Panc1 (cell line): ENCODE measurements at regions not wholly inside any gene's neighbourhood (a gene's known extent, or its start where the extent isn't known, plus 50 kb on each side); places are given as distances from the start of the nearest gene placed in this dataset.

Source experiments
- ATAC-seq: fragments of 200-7000 bp; cut with Tn5 transposase; 2 replicates; pipeline ENCODE4 v1.9.1; 2020; ENCODE audit warnings: mild to moderate bottlenecking, moderate library complexity
- BruUV-seq: library from RNA; stranded (reverse); fragments of 400-500 nt; replicated peaks from 2 replicates; lab custom pipeline; 2021; lab: Mats Ljungman, UMichigan
- CTCF ChIA-PET: fragments of 300-600 bp; sonication (Branson Sonifier 250); formaldehyde crosslinking; loops from one replicate; lab custom pipeline; 2022; ENCODE audit warnings: antibody characterized with exemption; lab: Charles Lee
- POLR2A ChIA-PET: fragments of 300-600 bp; sonication (Branson Sonifier 250); formaldehyde crosslinking; loops from one replicate; lab custom pipeline; 2022; ENCODE audit warnings: antibody characterized with exemption; lab: Charles Lee
- DNase-seq: peaks from one replicate; pipeline ENCODE4 v3.0.0-alpha.2; 2010; ENCODE audit warnings: low read depth, low spot score
- H3K27ac ChIP-seq: 2 replicates; pipeline ENCODE4 v1.5.1; 2011; ENCODE audit warnings: mild to moderate bottlenecking, low read length, inconsistent platforms
- H3K27me3 ChIP-seq: fragments of 200-500 bp; sonication (Bioruptor generic); 2 replicates; pipeline ENCODE4 v1.6.0; 2014; ENCODE audit warnings: low read length, inconsistent platforms; ENCODE audit not compliant: control insufficient read depth, insufficient read depth
- H3K36me3 ChIP-seq: fragments of 200-500 bp; sonication (Bioruptor generic); 2 replicates; pipeline ENCODE4 v1.5.1; 2014; ENCODE audit warnings: inconsistent platforms, mild to moderate bottlenecking, low read length, moderate library complexity; ENCODE audit not compliant: control insufficient read depth, insufficient read depth
- H3K4me1 ChIP-seq: 2 replicates; pipeline ENCODE4 v1.5.1; 2011; ENCODE audit warnings: inconsistent platforms, mild to moderate bottlenecking, low read length, moderate library complexity; ENCODE audit not compliant: control insufficient read depth, insufficient read depth
- H3K4me3 ChIP-seq, 2 experiments: 2 replicates each; pipeline ENCODE4 v1.5.1; 2011 to 2012; ENCODE audit warnings: low read depth in 2 of 2, low read length in 2 of 2, mild to moderate bottlenecking in 2 of 2, inconsistent platforms in 1 of 2, moderate library complexity in 1 of 2
- H3K9me3 ChIP-seq: fragments of 200-500 bp; sonication (Bioruptor generic); 2 replicates; pipeline ENCODE4 v1.5.1; 2014; ENCODE audit warnings: low read depth, mild to moderate bottlenecking, inconsistent platforms, low read length, moderate library complexity; ENCODE audit not compliant: control insufficient read depth, insufficient read depth
- CTCF ChIP-seq: fragments of 450-650 bp; IDR thresholded peaks from 2 replicates; pipeline ENCODE4 v1.5.1; 2017; ENCODE audit warnings: mild to moderate bottlenecking
- POLR2AphosphoS5 ChIP-seq: IDR thresholded peaks from 2 replicates; pipeline ENCODE4 v1.6.1; 2012; ENCODE audit warnings: mild to moderate bottlenecking, low read depth, low read length, moderate library complexity
- REST ChIP-seq, 2 experiments: IDR thresholded peaks; 2 replicates each; pipeline ENCODE4 v1.6.1; 2011 to 2012; ENCODE audit warnings: low read depth in 2 of 2, control low read depth in 1 of 2, low read length in 1 of 2, mild to moderate bottlenecking in 1 of 2, moderate library complexity in 1 of 2; ENCODE audit not compliant: insufficient read depth in 1 of 2
- SIN3A ChIP-seq: IDR thresholded peaks from 2 replicates; pipeline ENCODE4 v1.6.1; 2012; ENCODE audit warnings: low read depth, mild to moderate bottlenecking, low read length, moderate library complexity, borderline replicate concordance; ENCODE audit not compliant: insufficient read depth
- TCF7L2 ChIP-seq: IDR thresholded peaks from 2 replicates; pipeline ENCODE4 v1.6.1; 2011; ENCODE audit warnings: mild to moderate bottlenecking, low read depth, low read length, inconsistent platforms
- in situ Hi-C: cut with HindIII; loops from 2 replicates; pipeline ENCODE4 v1.10.0; 2016; ENCODE audit warnings: low sequenced_read_pairs, low pct_unique_long_range_greater_than_20kb
- intact Hi-C: fragments of 100-400 bp; cut with micrococcal nuclease; formaldehyde crosslinking; loops from one replicate; pipeline ENCODE4 v1.10.0; 2022; ENCODE audit not compliant: unreplicated experiment

- in situ Hi-C loops, result no loop called here
- intact Hi-C loops, result no loop called here
- ATAC-seq (no peak), DNase-seq (no peak)
- CTCF ChIA-PET, result no interaction called here
- H3K4me3 ChIP-seq, result no peak overlapping the region
- POLR2A ChIA-PET, result interaction anchor here (0.6 kb wide), 1 partner anchor 155 kb away, joined by 5 read pairs; no protein-coding TSS in a partner anchor
- no peak overlapping the region for H3K27ac ChIP-seq
- no peaks in the 10 kb centered on the region for H3K36me3 ChIP-seq
- H3K4me1 ChIP-seq, result no peaks in the 10 kb centered on the region
- H3K9me3 ChIP-seq, result no peaks in the 10 kb centered on the region
- no peaks in the 10 kb centered on the region for H3K27me3 ChIP-seq
- TF ChIP-seq TCF7L2, result no peak
- no peak for TF ChIP-seq REST (IDR thresholded peaks at IDR 0.05; ENCODE audit: insufficient read depth in 1 of 2, low read depth in 2 of 2, low read length in 1 of 2)
- no peak for TF ChIP-seq CTCF
- TF ChIP-seq SIN3A, result no peak
- TF ChIP-seq POLR2AphosphoS5, result no peak
- BruUV-seq, result no TSS peak
Measured at GRCh38 chr18:41465386-41465785, 489.6 kb upstream of the PIK3C3 start.

- intact Hi-C loops, result no loop called here
- Histone ChIP-seq H3K27ac (no peak overlapping the region), H3K4me1 (no peaks in the 10 kb centered on the region), H3K9me3 (no peaks in the 10 kb centered on the region), H3K27me3 (no peaks in the 10 kb centered on the region), H3K4me3 (no peak overlapping the region), H3K36me3 (no peaks in the 10 kb centered on the region)
- ChIA-PET POLR2A (no interaction called here), CTCF (no interaction called here)
- no peak for DNase-seq
- in situ Hi-C loops, result no loop called here
- ATAC-seq, result no peak
- BruUV-seq, result no TSS peak
- TF ChIP-seq TCF7L2, result no peak
- TF ChIP-seq REST (IDR thresholded peaks at IDR 0.05; ENCODE audit: insufficient read depth in 1 of 2, low read depth in 2 of 2, low read length in 1 of 2), result no peak
- no peak for TF ChIP-seq POLR2AphosphoS5
- no peak for TF ChIP-seq SIN3A
- TF ChIP-seq CTCF, result no peak
Measured at GRCh38 chr18:41464278-41464677, 490.8 kb upstream of the PIK3C3 start.
